Gastrocnemius medialis (tissue), 4 donors: ENCODE measurements at regions not wholly inside any gene's neighbourhood (a gene's known extent, or its start where the extent isn't known, plus 50 kb on each side); places are given as distances from the start of the nearest gene placed in this dataset.
A peak's percentile ranks its signal among the peaks of the same experiment; 100 is the strongest.

Experiments
- ATAC-seq, 2 donors: fragments of 150-250 bp; one replicate each; pipeline ENCODE4 v1.9.1; 2016
- DNase-seq, 2 donors: peaks; one replicate each; pipeline ENCODE4 v3.0.0-alpha.2; 2019
- H3K27ac ChIP-seq, 4 donors: fragments of 200-600 bp; sonication (generic); 1 replicate in 1 of 4; 2 replicates in 3 of 4; pipeline ENCODE4 v1.5.1; 2016 to 2018; ENCODE audit warnings: mild to moderate bottlenecking in 2 of 4, moderate library complexity in 1 of 4
- H3K27me3 ChIP-seq, 3 donors: fragments of 200-600 bp; sonication (generic) in 2 of 3; 1 replicate in 1 of 3; 2 replicates in 2 of 3; pipeline versions ENCODE4 v1.5.1 to v1.6.0; 2016 to 2019; ENCODE audit warnings: mild to moderate bottlenecking in 1 of 3, moderate library complexity in 1 of 3
- H3K36me3 ChIP-seq, 2 donors: fragments of 200-600 bp; sonication (generic) in 1 of 2; one replicate each; pipeline ENCODE4 v1.5.1; 2017 to 2018
- H3K4me1 ChIP-seq, 2 donors: fragments of 200-600 bp; sonication (generic) in 1 of 2; one replicate each; pipeline ENCODE4 v1.5.1; 2016 to 2017; ENCODE audit warnings: mild to moderate bottlenecking in 2 of 2
- H3K4me3 ChIP-seq, 4 donors: fragments of 200-600 bp; sonication (generic) in 3 of 4; 1 replicate in 1 of 4; 2 replicates in 3 of 4; pipeline ENCODE4 v1.5.1; 2016 to 2019; ENCODE audit warnings: mild to moderate bottlenecking in 2 of 4
- H3K9me3 ChIP-seq, 3 donors: fragments of 200-600 bp; sonication (generic) in 2 of 3; 1 replicate in 1 of 3; 2 replicates in 2 of 3; pipeline ENCODE4 v1.5.1; 2016 to 2019
- CTCF ChIP-seq, 5 experiments: fragments of 450-650 bp in 3 of 5; fragments of 200-600 bp in 2 of 5; sonication (generic) in 2 of 5; IDR thresholded peaks in 4 of 5; conservative IDR thresholded peaks in 1 of 5; 1 replicate in 4 of 5; 2 replicates in 1 of 5; pipeline ENCODE4 v1.5.1; 2016 to 2019; ENCODE audit warnings: antibody characterized with exemption in 5 of 5, mild to moderate bottlenecking in 3 of 5, moderate library complexity in 3 of 5
- POLR2A ChIP-seq, 2 donors: fragments of 450-650 bp; IDR thresholded peaks; one replicate each; pipeline ENCODE4 v1.6.1; 2017; ENCODE audit warnings: antibody characterized with exemption in 2 of 2, mild to moderate bottlenecking in 2 of 2, moderate library complexity in 2 of 2
- in situ Hi-C, 4 donors: fragments of 200-750 bp; cut with MboI; loops; one replicate each; pipeline versions ENCODE4 v1.15.0 to v1.8.0; 2017; ENCODE audit warnings: low sequenced_read_pairs in 4 of 4
- intact Hi-C: fragments of 100-400 bp; cut with DNase I; formaldehyde crosslinking; loops from one replicate; pipeline ENCODE4 v1.15.1; 2023; ENCODE audit warnings: low total_unique reads

DNA sequence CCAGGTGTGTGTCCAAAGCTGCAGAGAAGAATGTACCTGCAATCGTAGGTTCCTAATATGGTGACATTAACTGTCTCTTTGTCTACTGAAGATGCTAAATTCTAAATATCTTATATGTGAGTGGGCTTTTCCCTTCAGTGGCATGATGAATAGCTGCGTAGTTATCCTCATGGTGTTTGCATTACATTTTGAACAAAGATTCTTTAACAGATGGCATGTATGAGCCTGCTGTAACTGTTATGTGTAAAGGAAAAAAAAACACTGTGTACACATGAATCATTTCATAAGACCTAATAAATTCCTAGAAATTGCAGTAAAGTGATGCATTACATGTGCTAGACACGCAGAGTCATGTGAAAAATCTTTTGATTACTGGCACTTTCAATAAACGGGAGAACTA lies 288.0 kb downstream of the SH2D1A start:
- TF ChIP-seq CTCF (IDR thresholded peaks at IDR 0.05 in 4 of 5, conservative IDR thresholded peaks at IDR 0.05 in 1 of 5) (no peak), POLR2A (IDR thresholded peaks at IDR 0.05) (no peak)
- no peaks in the 10 kb centered on the region for H3K9me3 ChIP-seq
- no peak overlapping the region for H3K4me3 ChIP-seq
- DNase-seq (no peak), ATAC-seq (no peak)
- intact Hi-C loops (no loop called here), in situ Hi-C loops (no loop called here)
- H3K36me3 ChIP-seq = no peaks in the 10 kb centered on the region
- H3K27me3 ChIP-seq = no peaks in the 10 kb centered on the region
- H3K27ac ChIP-seq = no peak overlapping the region
- H3K4me1 ChIP-seq = no peaks in the 10 kb centered on the region

DNA sequence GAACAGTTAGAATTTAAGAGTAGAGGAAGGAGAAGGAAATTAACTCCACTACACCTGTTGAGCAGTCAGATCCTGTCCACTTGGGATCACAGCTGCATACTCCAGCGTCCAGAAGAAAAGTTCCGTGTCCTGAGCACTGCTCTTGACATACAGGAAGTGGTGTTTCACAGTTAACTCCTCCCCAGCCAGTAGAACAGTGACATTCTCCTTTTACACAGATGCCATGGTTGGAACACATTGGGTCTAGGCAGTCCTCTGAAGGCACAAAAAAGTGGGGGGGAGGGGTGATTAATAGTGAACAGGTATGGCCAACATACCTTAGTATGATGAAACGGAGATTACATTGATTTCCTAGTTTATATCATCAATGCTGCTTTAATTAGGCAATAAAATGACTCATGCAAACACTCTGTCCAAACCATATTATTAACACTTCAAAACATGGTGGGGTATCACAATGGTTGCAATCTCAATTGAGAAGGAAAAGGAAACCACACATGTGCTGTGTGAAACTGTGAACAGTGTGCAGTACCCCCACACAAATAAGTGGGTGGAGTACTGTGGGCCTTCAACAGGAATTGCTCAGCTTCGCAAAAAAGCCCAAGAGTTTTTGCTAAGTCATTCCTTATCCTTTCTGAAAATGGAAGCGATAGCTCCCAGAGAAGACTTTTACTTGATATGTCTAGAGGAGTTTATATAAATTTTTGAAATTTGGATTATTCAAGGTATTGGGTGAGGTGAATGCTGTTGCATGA lies 295.6 kb downstream of the SH2D1A start:
- TF ChIP-seq POLR2A (IDR thresholded peaks at IDR 0.05) (no peak), CTCF (IDR thresholded peaks at IDR 0.05 in 4 of 5, conservative IDR thresholded peaks at IDR 0.05 in 1 of 5) (no peak)
- Histone ChIP-seq H3K27me3 (no peaks in the 10 kb centered on the region), H3K27ac (no peak overlapping the region), H3K9me3 (no peaks in the 10 kb centered on the region), H3K4me3 (no peak overlapping the region), H3K4me1 (no peaks in the 10 kb centered on the region), H3K36me3 (no peaks in the 10 kb centered on the region)
- DNase-seq (no peak), ATAC-seq (no peak)
- in situ Hi-C loops = no loop called here
- intact Hi-C loops = no loop called here

DNA sequence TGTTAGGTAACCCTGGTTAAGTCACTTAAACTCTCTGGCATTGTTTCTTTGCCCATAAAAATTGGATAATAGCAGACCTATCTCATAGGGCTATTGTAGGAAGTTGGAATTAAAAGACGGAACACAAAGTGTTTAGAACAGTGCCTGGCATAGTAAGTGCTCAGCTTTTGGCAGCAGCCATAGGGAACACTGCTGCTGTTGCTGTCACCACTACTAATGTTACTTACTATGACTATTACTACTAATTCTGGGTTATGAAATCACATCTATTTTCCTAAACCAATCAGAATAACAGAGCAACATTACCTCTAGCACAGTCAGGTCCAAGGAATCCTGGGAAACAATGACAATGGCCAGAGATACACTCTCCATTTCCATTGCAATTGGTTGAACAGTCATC lies 300.0 kb downstream of the SH2D1A start:
- in situ Hi-C loops (no loop called here), intact Hi-C loops (no loop called here)
- H3K27ac ChIP-seq = peak overlapping the region; percentile 61 to 74 (median 67)
- peak; percentile 2 to 71 for DNase-seq
- no peaks in the 10 kb centered on the region for H3K27me3 ChIP-seq
- TF ChIP-seq CTCF (IDR thresholded peaks at IDR 0.05 in 4 of 5, conservative IDR thresholded peaks at IDR 0.05 in 1 of 5) (no peak), POLR2A (IDR thresholded peaks at IDR 0.05) (no peak)
- no peaks in the 10 kb centered on the region for H3K36me3 ChIP-seq
- no peaks in the 10 kb centered on the region for H3K9me3 ChIP-seq
- no peaks in the 10 kb centered on the region for H3K4me1 ChIP-seq
- peak; percentile 95 to 98 for ATAC-seq
- no peak overlapping the region for H3K4me3 ChIP-seq

GRCh38 chrX:124651031-124651430 lies 304.7 kb downstream of the SH2D1A start:
- ATAC-seq (no peak), DNase-seq (no peak)
- no peak overlapping the region for H3K4me3 ChIP-seq
- H3K9me3 ChIP-seq = no peaks in the 10 kb centered on the region
- H3K27ac ChIP-seq = no peak overlapping the region
- no peak for TF ChIP-seq CTCF (IDR thresholded peaks at IDR 0.05 in 4 of 5, conservative IDR thresholded peaks at IDR 0.05 in 1 of 5)
- no peak for TF ChIP-seq POLR2A (IDR thresholded peaks at IDR 0.05)
- H3K4me1 ChIP-seq = no peaks in the 10 kb centered on the region
- intact Hi-C loops = no loop called here
- in situ Hi-C loops = no loop called here
- H3K27me3 ChIP-seq = no peaks in the 10 kb centered on the region
- no peaks in the 10 kb centered on the region for H3K36me3 ChIP-seq
